ENCODE measurements at regions not wholly inside any gene's neighbourhood (a gene's known extent, or its start where the extent isn't known, plus 50 kb on each side); places are given as distances from the start of the nearest gene placed in this dataset.
"Not testable (repeated sequence)": the region's sequence is repeated elsewhere in the genome, so short reads cannot be mapped to it uniquely, and the experiment has no call there.

DNA sequence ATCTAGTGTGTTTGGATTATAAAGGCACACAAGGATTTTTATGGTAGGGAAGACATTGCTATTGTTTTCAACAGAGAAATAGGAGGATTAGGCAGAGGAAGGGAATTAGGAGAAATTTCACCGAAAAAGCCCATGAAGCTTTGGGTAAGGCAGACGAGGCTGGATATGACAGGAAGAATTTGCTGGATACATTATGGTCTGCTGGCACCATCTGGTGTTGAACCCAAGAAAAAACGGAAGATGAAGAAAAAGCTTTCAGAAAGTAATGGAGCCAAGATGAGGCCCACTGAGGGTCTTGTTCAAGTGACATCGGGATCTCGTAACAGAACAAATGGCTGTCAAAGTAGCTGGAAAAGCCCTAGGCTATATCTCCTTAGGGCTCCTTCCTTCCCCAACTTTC lies 56.5 kb downstream of the OR2J2 start:
- ChIA-PET CTCF (no interaction called here), POLR2A (no interaction called here)
- Mint-ChIP-seq H3K27me3 (peaks cover 13 to 65% of the 10 kb centered on the region in 2 donors), H3K4me1 (no peaks in the 10 kb centered on the region), H3K4me3 (no peak overlapping the region), H3K9me3 (no peaks in the 10 kb centered on the region), H3K36me3 (no peaks in the 10 kb centered on the region), H3K27ac (no peak overlapping the region)
- Histone ChIP-seq H3K9me3 (ENCODE audit: low read length) (no peaks in the 10 kb centered on the region), H3K27ac (ENCODE audit: low read depth, low read length) (no peak overlapping the region), H3K4me1 (ENCODE audit: insufficient read depth, low read length) (no peaks in the 10 kb centered on the region), H3K36me3 (ENCODE audit: insufficient read depth, low read length) (no peaks in the 10 kb centered on the region), H3K27me3 (ENCODE audit: insufficient read depth, low read length, poor library complexity, severe bottlenecking) (no peaks in the 10 kb centered on the region), H3K4me3 (ENCODE audit: low read length) (no peak overlapping the region)
- no peak for DNase-seq

DNA sequence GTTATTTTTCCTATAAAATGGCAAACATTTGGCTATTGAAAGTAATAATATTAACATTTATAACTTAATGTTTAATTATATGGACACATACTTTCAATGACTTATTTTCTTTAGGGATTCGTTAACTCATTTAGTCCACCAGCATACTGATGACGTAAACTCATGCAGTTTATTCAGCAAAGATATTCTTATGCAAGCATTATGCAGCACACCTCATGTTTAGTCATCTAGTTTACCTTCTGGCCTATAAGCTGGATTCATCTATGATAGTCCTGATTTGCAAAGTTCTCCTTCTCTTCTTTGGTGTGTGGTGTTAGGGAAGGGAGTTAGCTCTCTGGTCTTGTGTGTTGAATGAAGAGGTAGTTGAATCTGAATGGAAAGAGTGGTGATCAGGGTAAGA lies 60.0 kb downstream of the OR2J2 start:
- no peak overlapping the region for H3K27ac Mint-ChIP-seq
- no peak overlapping the region for H3K4me3 ChIP-seq (ENCODE audit: low read length)
- no peak overlapping the region for H3K27ac ChIP-seq (ENCODE audit: low read depth, low read length)
- H3K36me3 ChIP-seq (ENCODE audit: insufficient read depth, low read length): no peaks in the 10 kb centered on the region
- H3K9me3 ChIP-seq (ENCODE audit: low read length): no peaks in the 10 kb centered on the region
- H3K36me3 Mint-ChIP-seq: no peaks in the 10 kb centered on the region
- no peaks in the 10 kb centered on the region for H3K9me3 Mint-ChIP-seq
- H3K4me3 Mint-ChIP-seq: no peak overlapping the region
- no peaks in the 10 kb centered on the region for H3K4me1 Mint-ChIP-seq
- ChIA-PET POLR2A (no interaction called here), CTCF (no interaction called here)
- peaks cover 13 to 58% of the 10 kb centered on the region in 2 donors for H3K27me3 Mint-ChIP-seq
- DNase-seq: no peak
- H3K4me1 ChIP-seq (ENCODE audit: insufficient read depth, low read length): no peaks in the 10 kb centered on the region
- no peaks in the 10 kb centered on the region for H3K27me3 ChIP-seq (ENCODE audit: insufficient read depth, low read length, poor library complexity, severe bottlenecking)

DNA sequence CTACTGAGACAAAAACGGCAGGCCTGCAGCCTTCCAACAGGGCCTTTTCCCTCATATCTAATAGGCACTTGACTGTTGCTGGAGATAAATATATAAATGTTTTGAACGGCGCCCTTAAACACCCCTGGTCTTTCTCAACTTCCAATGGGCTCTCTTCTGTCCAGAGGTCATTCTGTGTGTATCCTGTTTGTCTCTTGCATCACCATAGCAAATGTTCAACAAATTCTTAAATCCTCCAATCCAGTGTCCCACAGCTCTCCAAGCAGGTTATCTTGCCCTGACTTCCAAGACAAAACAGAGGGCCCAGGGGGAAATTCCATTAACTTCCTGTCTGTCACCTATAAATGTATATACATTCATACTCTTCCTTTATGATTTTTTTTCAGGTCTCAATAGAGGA lies 62.0 kb downstream of the OR2J2 start:
- H3K9me3 ChIP-seq (ENCODE audit: low read length): no peaks in the 10 kb centered on the region
- no peaks in the 10 kb centered on the region for H3K27me3 ChIP-seq (ENCODE audit: insufficient read depth, low read length, poor library complexity, severe bottlenecking)
- H3K4me1 Mint-ChIP-seq: no peaks in the 10 kb centered on the region
- no peaks in the 10 kb centered on the region for H3K4me1 ChIP-seq (ENCODE audit: insufficient read depth, low read length)
- no peak overlapping the region for H3K4me3 Mint-ChIP-seq
- POLR2A ChIA-PET: no interaction called here
- no peak for DNase-seq
- H3K36me3 Mint-ChIP-seq: no peaks in the 10 kb centered on the region
- H3K4me3 ChIP-seq (ENCODE audit: low read length): no peak overlapping the region
- peaks cover 10 to 42% of the 10 kb centered on the region in 2 donors for H3K27me3 Mint-ChIP-seq
- no peaks in the 10 kb centered on the region for H3K36me3 ChIP-seq (ENCODE audit: insufficient read depth, low read length)
- no peaks in the 10 kb centered on the region for H3K9me3 Mint-ChIP-seq
- H3K27ac ChIP-seq (ENCODE audit: low read depth, low read length): no peak overlapping the region
- CTCF ChIA-PET: no interaction called here
- H3K27ac Mint-ChIP-seq: no peak overlapping the region

DNA sequence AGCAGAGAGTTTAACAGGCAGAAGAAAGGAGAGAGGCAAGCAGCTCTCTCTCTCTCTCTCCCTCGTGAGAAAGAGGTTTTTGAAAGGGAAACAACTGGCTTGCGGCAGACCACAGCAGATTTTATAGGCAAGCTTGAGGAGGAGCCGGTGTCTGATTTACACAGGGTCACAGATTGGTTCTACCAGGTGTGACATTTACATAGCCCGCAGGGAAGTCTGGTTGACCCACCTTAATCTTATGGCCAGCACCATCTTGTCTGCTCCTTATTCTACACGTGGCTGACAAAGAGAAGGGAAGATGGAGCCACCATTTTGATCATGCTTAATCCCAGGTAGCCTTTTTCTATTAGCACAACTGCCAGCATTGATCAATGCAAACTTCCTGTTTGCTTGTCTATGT lies 65.4 kb downstream of the OR2J2 start:
- Mint-ChIP-seq H3K4me3 (no peak overlapping the region), H3K27me3 (peaks cover 5 to 37% of the 10 kb centered on the region in 2 donors), H3K4me1 (no peaks in the 10 kb centered on the region), H3K27ac (no peak overlapping the region), H3K9me3 (peaks cover 0 to 5% (median 0%) of the 10 kb centered on the region in 5 donors), H3K36me3 (no peaks in the 10 kb centered on the region)
- Histone ChIP-seq H3K4me3 (ENCODE audit: low read length) (no peak overlapping the region), H3K36me3 (ENCODE audit: insufficient read depth, low read length) (no peaks in the 10 kb centered on the region), H3K27ac (ENCODE audit: low read depth, low read length) (no peak overlapping the region), H3K27me3 (ENCODE audit: insufficient read depth, low read length, poor library complexity, severe bottlenecking) (no peaks in the 10 kb centered on the region), H3K9me3 (ENCODE audit: low read length) (no peaks in the 10 kb centered on the region), H3K4me1 (ENCODE audit: insufficient read depth, low read length) (no peaks in the 10 kb centered on the region)
- CTCF ChIA-PET: no interaction called here
- POLR2A ChIA-PET: no interaction called here
- peak in 1 of 5 donors; percentile 1 for DNase-seq

DNA sequence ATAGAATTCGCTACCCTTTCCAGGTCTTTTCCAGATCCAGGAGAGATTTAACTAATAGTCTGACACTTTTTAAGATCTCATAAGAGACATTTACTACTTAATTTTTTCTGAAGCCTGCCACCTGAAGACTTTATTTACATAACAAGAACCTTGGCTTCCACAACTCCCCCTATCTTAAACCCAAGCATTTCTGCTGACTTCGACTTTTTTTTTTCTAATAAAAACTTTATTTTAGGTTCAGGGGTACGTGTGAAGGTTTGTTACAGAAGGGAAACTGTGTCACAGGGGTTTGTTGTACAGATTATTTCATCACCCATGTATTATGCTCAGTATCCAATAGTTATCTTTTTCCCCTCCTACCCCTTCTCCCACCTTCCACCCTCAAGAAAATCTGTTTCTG lies 64.9 kb upstream of the OR14J1 start:
- Histone ChIP-seq H3K4me3 (ENCODE audit: low read length) (no peak overlapping the region), H3K36me3 (ENCODE audit: insufficient read depth, low read length) (no peaks in the 10 kb centered on the region), H3K9me3 (ENCODE audit: low read length) (no peaks in the 10 kb centered on the region), H3K27ac (ENCODE audit: low read depth, low read length) (no peak overlapping the region), H3K27me3 (ENCODE audit: insufficient read depth, low read length, poor library complexity, severe bottlenecking) (no peaks in the 10 kb centered on the region), H3K4me1 (ENCODE audit: insufficient read depth, low read length) (no peaks in the 10 kb centered on the region)
- Mint-ChIP-seq H3K36me3 (no peaks in the 10 kb centered on the region), H3K4me3 (no peak overlapping the region), H3K27ac (no peak overlapping the region), H3K4me1 (no peaks in the 10 kb centered on the region), H3K9me3 (peaks cover 0 to 7% (median 3%) of the 10 kb centered on the region in 5 donors), H3K27me3 (peaks cover 7 to 39% of the 10 kb centered on the region in 2 donors)
- POLR2A ChIA-PET: no interaction called here
- no peak for DNase-seq
- CTCF ChIA-PET: no interaction called here

DNA sequence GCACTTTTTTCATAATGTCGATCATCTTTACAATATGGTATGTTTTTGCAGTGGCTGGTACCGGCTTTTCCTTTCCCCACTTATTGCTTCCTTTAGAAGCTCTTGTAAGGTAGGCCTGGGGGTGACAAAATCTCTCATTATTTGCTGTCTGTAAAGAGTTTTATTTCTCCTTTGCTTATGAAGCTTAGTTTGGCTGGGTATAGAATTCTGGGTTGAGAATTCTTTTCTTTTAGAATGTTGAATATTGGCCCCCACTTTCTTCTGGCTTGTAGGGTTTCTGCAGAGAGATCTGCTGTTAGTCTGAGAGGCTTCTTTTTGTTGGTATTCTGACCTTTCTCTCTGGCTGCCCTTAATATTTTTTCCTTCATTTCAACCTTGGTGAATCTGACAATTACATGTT lies 58.5 kb upstream of the OR14J1 start:
- H3K4me1 Mint-ChIP-seq; H3K4me1 ChIP-seq (ENCODE audit: insufficient read depth, low read length); H3K36me3 Mint-ChIP-seq; DNase-seq; H3K4me3 Mint-ChIP-seq; H3K27ac ChIP-seq (ENCODE audit: low read depth, low read length); H3K4me3 ChIP-seq (ENCODE audit: low read length); H3K27me3 ChIP-seq (ENCODE audit: insufficient read depth, low read length, poor library complexity, severe bottlenecking); POLR2A ChIA-PET; H3K9me3 ChIP-seq (ENCODE audit: low read length); H3K27ac Mint-ChIP-seq; H3K36me3 ChIP-seq (ENCODE audit: insufficient read depth, low read length); CTCF ChIA-PET: not testable (repeated sequence)
- Mint-ChIP-seq H3K27me3 (peaks cover 20 to 69% of the 10 kb centered on the region in 2 donors), H3K9me3 (peaks cover 15 to 41% (median 32%) of the 10 kb centered on the region in 5 donors)
